ENCODE measurements at regions not wholly inside any gene's neighbourhood (a gene's known extent, or its start where the extent isn't known, plus 50 kb on each side); places are given as distances from the start of the nearest gene placed in this dataset.

DNA sequence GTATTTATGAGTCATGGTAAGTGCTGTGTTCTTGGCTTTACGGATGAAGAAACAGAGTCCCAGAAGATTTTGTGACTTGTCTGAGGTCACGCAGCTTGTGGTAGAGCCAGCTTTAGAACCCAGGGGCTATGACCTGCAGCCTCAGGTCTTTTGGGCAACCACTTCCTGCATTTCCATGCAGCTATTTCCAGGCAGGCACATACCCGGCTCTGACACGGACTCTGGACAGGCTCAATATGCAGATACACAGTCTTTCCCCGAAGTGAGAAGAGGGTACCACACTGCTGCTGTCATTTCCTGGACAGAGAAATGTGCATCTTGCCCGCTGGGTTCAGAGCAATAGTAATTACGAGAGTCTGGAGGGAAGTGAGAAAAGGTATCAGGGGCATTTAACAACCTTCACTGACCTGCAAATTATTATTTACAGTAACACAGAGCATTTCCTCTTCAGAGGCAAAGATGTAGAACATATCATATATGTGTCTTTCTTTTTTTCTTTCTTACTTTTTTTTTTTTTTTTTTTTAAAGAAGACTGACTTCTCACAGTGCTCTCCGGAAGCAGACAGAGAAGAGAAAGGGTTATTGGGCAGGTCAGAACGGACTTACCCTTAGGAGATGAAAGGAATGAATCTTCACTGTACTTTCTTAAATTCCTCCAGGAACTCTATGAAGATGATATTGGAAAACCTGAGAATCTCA lies 185.1 kb downstream of the CLIC5 start:
- no peak overlapping the region for H3K27ac ChIP-seq
- H3K9me3 ChIP-seq (ENCODE audit: low read depth): no peaks in the 10 kb centered on the region
- H2AFZ ChIP-seq: no peak overlapping the region
- in situ Hi-C loops (cut with MboI): no loop called here
- no peaks in the 10 kb centered on the region for H3K79me2 ChIP-seq (ENCODE audit: insufficient read depth)
- no peaks in the 10 kb centered on the region for H3K4me1 ChIP-seq (ENCODE audit: insufficient read depth)
- WGBS, 2 experiments (ENCODE audit: low coverage in 1 of 2, low lambda C conversion rate in 2 of 2, missing lambda C conversion rate in 2 of 2): 79 to 80% methylated on average over 9 of the region's 9 CpGs
- no peaks in the 10 kb centered on the region for H3K27me3 ChIP-seq (replicated peaks; ENCODE audit: insufficient read depth)
- H3F3A ChIP-seq (ENCODE audit: insufficient read depth): no peaks in the 10 kb centered on the region
- TF ChIP-seq EZH2 (IDR thresholded peaks at IDR 0.05; ENCODE audit: insufficient read depth, poor library complexity, severe bottlenecking) (no peak), EZH2phosphoT487 (IDR thresholded peaks at IDR 0.05; ENCODE audit: insufficient read depth, low read depth) (no peak)
- no peak for DNase-seq
- H3K4me3 ChIP-seq: no peak overlapping the region
- no peaks in the 10 kb centered on the region for H3K9me2 ChIP-seq (ENCODE audit: insufficient read depth)
- H3K4me2 ChIP-seq (ENCODE audit: unreplicated experiment): no peak overlapping the region
- H3K9ac ChIP-seq: no peak overlapping the region
- H4K20me1 ChIP-seq (ENCODE audit: insufficient read depth): no peaks in the 10 kb centered on the region
- no peaks in the 10 kb centered on the region for H3K36me3 ChIP-seq (ENCODE audit: low read depth)

DNA sequence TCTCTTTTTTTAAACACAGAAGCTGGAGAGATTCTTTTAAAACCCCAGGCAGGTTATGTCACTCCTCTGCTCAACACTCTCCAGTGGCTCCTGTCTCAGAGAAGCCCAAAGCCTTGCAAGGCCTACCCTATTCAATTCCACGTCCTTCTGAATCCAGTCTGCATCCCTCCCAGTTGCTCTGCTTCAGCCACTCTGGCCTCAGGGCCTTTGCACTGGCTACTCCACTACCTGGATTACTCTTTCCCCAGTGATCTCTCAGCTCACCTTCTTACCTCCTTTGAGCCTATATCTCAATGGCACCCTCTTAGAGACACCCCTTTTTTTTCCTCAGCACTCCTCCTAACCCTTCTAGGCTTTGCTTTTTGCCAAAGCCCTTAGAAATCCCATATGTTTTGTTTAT lies 185.8 kb downstream of the CLIC5 start:
- no peaks in the 10 kb centered on the region for H4K20me1 ChIP-seq (ENCODE audit: insufficient read depth)
- no peak overlapping the region for H2AFZ ChIP-seq
- no peaks in the 10 kb centered on the region for H3K9me3 ChIP-seq (ENCODE audit: low read depth)
- H3K4me2 ChIP-seq (ENCODE audit: unreplicated experiment): no peak overlapping the region
- no peak for DNase-seq
- 63 to 85% methylated on average over 1 of the region's 1 CpG for WGBS, 2 experiments (ENCODE audit: low coverage in 1 of 2, low lambda C conversion rate in 2 of 2, missing lambda C conversion rate in 2 of 2)
- H3K9ac ChIP-seq: no peak overlapping the region
- in situ Hi-C loops (cut with MboI): no loop called here
- TF ChIP-seq EZH2 (IDR thresholded peaks at IDR 0.05; ENCODE audit: insufficient read depth, poor library complexity, severe bottlenecking): no peak
- no peak for TF ChIP-seq EZH2phosphoT487 (IDR thresholded peaks at IDR 0.05; ENCODE audit: insufficient read depth, low read depth)
- no peaks in the 10 kb centered on the region for H3K9me2 ChIP-seq (ENCODE audit: insufficient read depth)
- no peaks in the 10 kb centered on the region for H3K27me3 ChIP-seq (replicated peaks; ENCODE audit: insufficient read depth)
- H3K4me3 ChIP-seq: no peak overlapping the region
- no peaks in the 10 kb centered on the region for H3F3A ChIP-seq (ENCODE audit: insufficient read depth)
- H3K36me3 ChIP-seq (ENCODE audit: low read depth): no peaks in the 10 kb centered on the region
- H3K4me1 ChIP-seq (ENCODE audit: insufficient read depth): no peaks in the 10 kb centered on the region
- H3K27ac ChIP-seq: no peak overlapping the region
- no peaks in the 10 kb centered on the region for H3K79me2 ChIP-seq (ENCODE audit: insufficient read depth)

- DNase-seq: no peak
- WGBS, 2 experiments (ENCODE audit: low coverage in 1 of 2, low lambda C conversion rate in 2 of 2, missing lambda C conversion rate in 2 of 2): 52% methylated on average over 7 of the region's 7 CpGs
- H3K9ac ChIP-seq: no peak overlapping the region
- TF ChIP-seq EZH2 (IDR thresholded peaks at IDR 0.05; ENCODE audit: insufficient read depth, poor library complexity, severe bottlenecking) (no peak), EZH2phosphoT487 (IDR thresholded peaks at IDR 0.05; ENCODE audit: insufficient read depth, low read depth) (no peak)
- no peak overlapping the region for H3K4me2 ChIP-seq (ENCODE audit: unreplicated experiment)
- no peaks in the 10 kb centered on the region for H3K36me3 ChIP-seq (ENCODE audit: low read depth)
- no peaks in the 10 kb centered on the region for H3K79me2 ChIP-seq (ENCODE audit: insufficient read depth)
- no peaks in the 10 kb centered on the region for H3K4me1 ChIP-seq (ENCODE audit: insufficient read depth)
- no peaks in the 10 kb centered on the region for H3K9me3 ChIP-seq (ENCODE audit: low read depth)
- no peaks in the 10 kb centered on the region for H3F3A ChIP-seq (ENCODE audit: insufficient read depth)
- H3K4me3 ChIP-seq: no peak overlapping the region
- H2AFZ ChIP-seq: no peak overlapping the region
- no peaks in the 10 kb centered on the region for H3K9me2 ChIP-seq (ENCODE audit: insufficient read depth)
- H3K27me3 ChIP-seq (replicated peaks; ENCODE audit: insufficient read depth): no peaks in the 10 kb centered on the region; the same call in 1 of the 2 replicates
- no peak overlapping the region for H3K27ac ChIP-seq
- H4K20me1 ChIP-seq (ENCODE audit: insufficient read depth): no peaks in the 10 kb centered on the region
- in situ Hi-C loops (cut with MboI): no loop called here
Measured at GRCh38 chr6:45827952-45828530, 187.6 kb downstream of the CLIC5 start.

GRCh38 chr6:45822873-45823272 lies 192.8 kb downstream of the CLIC5 start:
- 67 to 74% methylated on average over 4 of the region's 4 CpGs for WGBS, 2 experiments (ENCODE audit: low coverage in 1 of 2, low lambda C conversion rate in 2 of 2, missing lambda C conversion rate in 2 of 2)
- in situ Hi-C loops (cut with MboI): no loop called here
- TF ChIP-seq EZH2phosphoT487 (IDR thresholded peaks at IDR 0.05; ENCODE audit: insufficient read depth, low read depth) (no peak), EZH2 (IDR thresholded peaks at IDR 0.05; ENCODE audit: insufficient read depth, poor library complexity, severe bottlenecking) (no peak)

More at GRCh38 chr6:45822873-45823272, 192.8 kb downstream of the CLIC5 start:
- Histone ChIP-seq H3F3A (ENCODE audit: insufficient read depth) (no peaks in the 10 kb centered on the region), H3K9ac (no peak overlapping the region), H3K36me3 (ENCODE audit: low read depth) (no peaks in the 10 kb centered on the region), H3K9me2 (ENCODE audit: insufficient read depth) (no peaks in the 10 kb centered on the region), H3K4me3 (no peak overlapping the region), H3K9me3 (ENCODE audit: low read depth) (no peaks in the 10 kb centered on the region), H3K4me2 (ENCODE audit: unreplicated experiment) (no peak overlapping the region), H4K20me1 (ENCODE audit: insufficient read depth) (no peaks in the 10 kb centered on the region), H2AFZ (no peak overlapping the region), H3K27ac (no peak overlapping the region), H3K27me3 (replicated peaks; ENCODE audit: insufficient read depth) (no peaks in the 10 kb centered on the region; the same call in 1 of the 2 replicates), H3K4me1 (ENCODE audit: insufficient read depth) (no peaks in the 10 kb centered on the region), H3K79me2 (ENCODE audit: insufficient read depth) (no peaks in the 10 kb centered on the region)
- DNase-seq: no peak
